ENCODE measurements at regions not wholly inside any gene's neighbourhood (a gene's known extent, or its start where the extent isn't known, plus 50 kb on each side); places are given as distances from the start of the nearest gene placed in this dataset.

DNA sequence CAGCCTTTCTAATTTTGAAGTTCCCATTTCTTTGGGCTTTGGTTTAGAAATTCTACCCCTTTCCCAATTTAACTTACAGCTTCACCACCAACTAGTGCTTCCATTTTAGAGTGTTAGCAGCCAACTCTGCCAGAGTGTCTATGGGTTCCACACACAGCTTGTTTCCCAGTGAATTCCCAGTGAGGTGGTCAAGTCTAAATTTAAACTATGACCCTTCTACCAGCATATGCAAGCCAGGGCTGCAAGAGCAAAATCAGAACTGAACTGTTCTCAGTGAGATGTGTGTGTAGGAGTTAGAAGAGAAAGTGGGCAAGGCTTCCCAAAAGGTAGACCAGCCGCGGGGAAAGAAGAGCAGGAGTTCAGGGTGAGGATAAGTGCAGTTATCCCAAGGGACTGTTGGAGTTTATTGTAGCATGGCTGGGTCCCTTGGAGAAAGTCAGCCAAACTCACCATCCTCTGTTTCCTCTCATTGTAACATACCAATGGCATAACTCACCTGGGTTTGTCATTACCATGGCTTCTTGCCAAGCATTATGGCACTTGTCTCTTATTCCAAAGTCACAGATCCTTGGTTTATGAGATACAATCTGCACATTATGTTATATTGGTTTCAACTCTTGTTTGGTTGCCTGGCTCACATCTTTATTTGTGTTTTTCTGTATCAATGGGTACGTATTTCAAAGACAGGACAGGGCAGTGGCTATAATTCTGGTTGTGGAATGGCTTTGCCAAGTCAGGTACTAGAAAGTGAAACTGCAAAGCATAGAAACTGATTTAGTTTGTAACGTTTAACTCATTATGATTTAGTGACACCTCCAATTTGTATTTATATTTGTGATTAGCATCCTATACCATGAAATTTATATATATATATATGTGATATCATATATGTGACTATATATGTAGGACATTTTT is 130.2 kb upstream of the UMPS start:
- TF ChIP-seq, protein P1, sequence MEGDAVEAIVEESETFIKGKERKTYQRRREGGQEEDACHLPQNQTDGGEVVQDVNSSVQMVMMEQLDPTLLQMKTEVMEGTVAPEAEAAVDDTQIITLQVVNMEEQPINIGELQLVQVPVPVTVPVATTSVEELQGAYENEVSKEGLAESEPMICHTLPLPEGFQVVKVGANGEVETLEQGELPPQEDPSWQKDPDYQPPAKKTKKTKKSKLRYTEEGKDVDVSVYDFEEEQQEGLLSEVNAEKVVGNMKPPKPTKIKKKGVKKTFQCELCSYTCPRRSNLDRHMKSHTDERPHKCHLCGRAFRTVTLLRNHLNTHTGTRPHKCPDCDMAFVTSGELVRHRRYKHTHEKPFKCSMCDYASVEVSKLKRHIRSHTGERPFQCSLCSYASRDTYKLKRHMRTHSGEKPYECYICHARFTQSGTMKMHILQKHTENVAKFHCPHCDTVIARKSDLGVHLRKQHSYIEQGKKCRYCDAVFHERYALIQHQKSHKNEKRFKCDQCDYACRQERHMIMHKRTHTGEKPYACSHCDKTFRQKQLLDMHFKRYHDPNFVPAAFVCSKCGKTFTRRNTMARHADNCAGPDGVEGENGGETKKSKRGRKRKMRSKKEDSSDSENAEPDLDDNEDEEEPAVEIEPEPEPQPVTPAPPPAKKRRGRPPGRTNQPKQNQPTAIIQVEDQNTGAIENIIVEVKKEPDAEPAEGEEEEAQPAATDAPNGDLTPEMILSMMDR (IDR thresholded peaks at IDR 0.05; ENCODE audit: insufficient read depth, low read length) = no peak
- TF ChIP-seq, protein P2, sequence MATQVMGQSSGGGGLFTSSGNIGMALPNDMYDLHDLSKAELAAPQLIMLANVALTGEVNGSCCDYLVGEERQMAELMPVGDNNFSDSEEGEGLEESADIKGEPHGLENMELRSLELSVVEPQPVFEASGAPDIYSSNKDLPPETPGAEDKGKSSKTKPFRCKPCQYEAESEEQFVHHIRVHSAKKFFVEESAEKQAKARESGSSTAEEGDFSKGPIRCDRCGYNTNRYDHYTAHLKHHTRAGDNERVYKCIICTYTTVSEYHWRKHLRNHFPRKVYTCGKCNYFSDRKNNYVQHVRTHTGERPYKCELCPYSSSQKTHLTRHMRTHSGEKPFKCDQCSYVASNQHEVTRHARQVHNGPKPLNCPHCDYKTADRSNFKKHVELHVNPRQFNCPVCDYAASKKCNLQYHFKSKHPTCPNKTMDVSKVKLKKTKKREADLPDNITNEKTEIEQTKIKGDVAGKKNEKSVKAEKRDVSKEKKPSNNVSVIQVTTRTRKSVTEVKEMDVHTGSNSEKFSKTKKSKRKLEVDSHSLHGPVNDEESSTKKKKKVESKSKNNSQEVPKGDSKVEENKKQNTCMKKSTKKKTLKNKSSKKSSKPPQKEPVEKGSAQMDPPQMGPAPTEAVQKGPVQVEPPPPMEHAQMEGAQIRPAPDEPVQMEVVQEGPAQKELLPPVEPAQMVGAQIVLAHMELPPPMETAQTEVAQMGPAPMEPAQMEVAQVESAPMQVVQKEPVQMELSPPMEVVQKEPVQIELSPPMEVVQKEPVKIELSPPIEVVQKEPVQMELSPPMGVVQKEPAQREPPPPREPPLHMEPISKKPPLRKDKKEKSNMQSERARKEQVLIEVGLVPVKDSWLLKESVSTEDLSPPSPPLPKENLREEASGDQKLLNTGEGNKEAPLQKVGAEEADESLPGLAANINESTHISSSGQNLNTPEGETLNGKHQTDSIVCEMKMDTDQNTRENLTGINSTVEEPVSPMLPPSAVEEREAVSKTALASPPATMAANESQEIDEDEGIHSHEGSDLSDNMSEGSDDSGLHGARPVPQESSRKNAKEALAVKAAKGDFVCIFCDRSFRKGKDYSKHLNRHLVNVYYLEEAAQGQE (IDR thresholded peaks at IDR 0.05; ENCODE audit: insufficient replicate concordance, low read depth) = no peak
- TF ChIP-seq POLR2AphosphoS5 (IDR thresholded peaks at IDR 0.05; ENCODE audit: low read depth) (no peak), GABPA (IDR thresholded peaks at IDR 0.05; ENCODE audit: low read depth) (no peak), SPI1 (IDR thresholded peaks at IDR 0.05; ENCODE audit: borderline replicate concordance, low read depth) (no peak)
